ENCODE measurements at regions not wholly inside any gene's neighbourhood (a gene's known extent, or its start where the extent isn't known, plus 50 kb on each side); places are given as distances from the start of the nearest gene placed in this dataset.

- no peak for DNase-seq
These were observed 225.4 kb downstream of the SEC14L1 start for GRCh38 chr17:77366206-77366557.

- no peak for DNase-seq
These were observed 225.9 kb downstream of the SEC14L1 start for GRCh38 chr17:77366558-77367245.

DNA sequence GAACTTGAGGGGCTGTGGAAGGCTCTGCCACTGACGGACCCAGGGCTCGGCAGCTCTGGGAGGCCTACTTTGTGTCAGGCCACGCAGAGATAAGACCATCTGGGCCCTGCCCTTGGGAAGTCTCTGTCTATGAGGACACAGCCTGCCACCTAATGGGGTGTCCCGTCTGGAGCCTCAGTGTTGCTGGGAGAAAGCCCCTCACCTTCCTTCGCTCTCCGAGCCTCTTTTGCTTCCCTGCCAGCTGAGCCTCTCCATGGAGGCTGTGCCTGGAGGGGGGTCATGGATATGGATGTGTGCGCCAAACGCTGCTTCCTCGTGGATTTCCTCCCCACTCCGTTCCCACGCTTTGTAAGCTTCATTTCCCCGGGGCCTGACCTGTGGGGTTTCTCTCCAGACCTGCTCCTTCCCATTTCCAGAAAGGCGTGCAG, 228.8 kb downstream of the SEC14L1 start:
- no peak for DNase-seq

DNA sequence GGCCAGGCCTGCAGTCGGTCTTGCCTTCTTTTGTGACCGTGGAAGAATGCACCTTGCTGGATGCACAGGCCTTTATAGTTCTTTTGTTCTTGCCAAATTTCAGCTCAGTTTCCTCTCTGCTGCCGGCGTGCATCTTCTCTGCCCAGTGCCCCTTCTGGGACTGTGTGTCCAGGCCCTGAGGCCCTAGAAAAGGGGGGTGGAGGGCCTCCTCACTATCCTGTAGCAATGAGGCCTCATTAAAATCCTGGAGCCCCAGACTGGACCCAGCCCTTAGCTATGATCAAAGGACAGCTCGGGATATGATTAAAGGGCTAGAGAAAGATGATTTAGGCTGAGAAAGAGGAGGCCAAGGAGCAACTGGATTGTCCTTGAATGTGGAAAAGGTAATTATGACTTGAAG, 229.8 kb downstream of the SEC14L1 start:
- no peak for DNase-seq

DNA sequence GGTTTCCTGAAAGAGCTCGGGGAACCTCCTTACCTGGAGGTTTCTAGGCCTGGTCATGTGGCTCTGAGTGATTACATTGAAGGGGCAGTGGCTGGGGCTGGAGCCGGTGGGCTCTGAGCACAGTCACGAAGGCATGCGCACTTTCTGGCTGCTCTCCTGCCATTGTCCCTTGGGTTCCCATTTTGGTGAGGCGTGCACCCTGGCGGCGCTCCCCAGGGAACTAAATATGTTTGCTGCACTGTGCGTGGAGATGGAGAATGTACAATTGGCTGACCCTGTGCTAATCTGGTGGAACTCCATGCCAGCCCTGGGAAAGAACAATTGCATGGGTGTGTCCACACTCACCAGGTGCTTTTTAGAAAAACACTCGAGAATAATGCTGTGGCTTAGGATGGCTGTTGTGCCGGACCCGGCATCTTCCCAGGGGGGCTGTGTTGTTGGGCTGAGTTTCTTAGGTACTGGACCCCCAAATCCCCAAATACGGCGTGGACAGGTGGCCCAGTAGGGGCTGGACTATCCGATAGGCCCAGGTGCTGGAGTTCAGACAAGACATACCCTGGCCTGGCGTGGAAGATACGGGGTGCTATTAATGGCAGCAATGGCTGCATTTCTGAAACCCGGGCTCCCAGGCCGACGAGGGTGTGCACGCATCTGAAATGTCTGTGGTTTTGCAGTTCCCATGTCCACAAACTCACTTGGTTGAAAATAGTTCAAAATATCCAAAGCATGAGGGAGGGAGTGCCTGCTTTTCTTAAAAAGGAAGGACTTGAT, 230.5 kb downstream of the SEC14L1 start:
- no peak for DNase-seq

GRCh38 chr17:77371888-77372443, 231.2 kb downstream of the SEC14L1 start:
- DNase-seq, result no peak

DNA sequence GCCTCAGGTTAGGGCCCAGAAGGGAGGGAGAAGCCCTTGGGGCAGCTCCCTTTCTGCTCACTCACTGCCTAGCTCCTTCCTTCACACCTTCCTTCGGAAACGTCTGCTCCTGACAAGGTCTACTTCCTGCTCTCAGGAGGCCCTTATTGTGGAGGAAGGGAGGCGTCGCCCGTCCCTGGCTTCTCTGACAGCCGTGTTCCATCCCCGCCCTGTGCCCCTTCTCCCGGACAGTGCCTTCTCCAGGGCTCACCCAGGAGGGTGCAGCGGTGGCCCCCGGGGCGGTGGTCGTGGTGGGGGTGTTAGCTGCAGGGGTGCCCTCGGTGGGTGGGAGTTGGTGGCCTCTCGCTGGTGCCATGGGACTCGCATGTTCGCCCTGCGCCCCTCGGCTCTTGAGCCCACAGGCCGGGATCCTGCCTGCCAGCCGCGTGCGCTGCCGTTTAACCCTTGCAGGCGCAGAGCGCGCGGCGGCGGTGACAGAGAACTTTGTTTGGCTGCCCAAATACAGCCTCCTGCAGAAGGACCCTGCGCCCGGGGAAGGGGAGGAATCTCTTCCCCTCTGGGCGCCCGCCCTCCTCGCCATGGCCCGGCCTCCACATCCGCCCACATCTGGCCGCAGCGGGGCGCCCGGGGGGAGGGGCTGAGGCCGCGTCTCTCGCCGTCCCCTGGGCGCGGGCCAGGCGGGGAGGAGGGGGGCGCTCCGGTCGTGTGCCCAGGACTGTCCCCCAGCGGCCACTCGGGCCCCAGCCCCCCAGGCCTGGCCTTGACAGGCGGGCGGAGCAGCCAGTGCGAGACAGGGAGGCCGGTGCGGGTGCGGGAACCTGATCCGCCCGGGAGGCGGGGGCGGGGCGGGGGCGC, 231.9 kb downstream of the SEC14L1 start:
- DNase-seq, result no peak

- DNase-seq, result no peak
These were observed 232.8 kb downstream of the SEC14L1 start for GRCh38 chr17:77373299-77374169.

DNA sequence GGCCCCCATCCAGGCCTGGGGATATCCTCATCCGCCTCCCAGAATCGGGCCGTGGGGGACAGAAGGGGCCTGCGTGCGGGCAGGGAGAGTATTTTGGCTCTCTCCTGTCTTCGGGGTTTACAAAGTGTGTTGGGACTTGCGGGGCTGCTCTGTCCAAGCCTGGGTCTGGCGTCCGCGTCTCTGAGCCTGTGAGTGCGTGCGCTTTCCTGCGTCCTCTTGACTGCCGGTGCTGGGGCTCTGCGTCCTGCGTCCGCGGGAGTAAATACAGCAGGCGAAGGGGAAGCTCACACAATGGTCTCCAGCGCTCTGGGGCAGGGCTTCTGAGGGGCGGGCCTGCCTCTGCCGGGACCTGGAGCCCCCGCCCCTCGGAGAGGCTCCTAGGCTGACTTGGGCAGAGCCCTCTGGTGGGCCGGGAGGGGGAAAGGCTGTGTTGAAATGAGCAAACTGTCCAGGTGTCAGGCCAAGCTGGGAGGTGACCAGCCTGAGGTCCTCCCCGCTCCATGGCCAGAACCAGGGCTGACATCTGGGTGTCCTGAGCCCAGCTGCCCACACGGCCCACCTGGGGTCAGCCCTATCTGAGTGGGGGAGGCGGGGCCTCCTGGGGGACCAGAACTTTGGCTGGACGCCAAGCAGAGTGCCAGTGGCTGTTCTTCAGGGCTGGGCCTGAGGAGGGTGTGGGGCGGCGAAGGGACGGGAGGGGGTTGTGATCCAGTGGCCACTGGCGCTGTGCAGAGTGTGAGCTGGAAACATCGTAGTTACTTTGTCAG, 233.6 kb downstream of the SEC14L1 start:
- DNase-seq, result no peak

DNA sequence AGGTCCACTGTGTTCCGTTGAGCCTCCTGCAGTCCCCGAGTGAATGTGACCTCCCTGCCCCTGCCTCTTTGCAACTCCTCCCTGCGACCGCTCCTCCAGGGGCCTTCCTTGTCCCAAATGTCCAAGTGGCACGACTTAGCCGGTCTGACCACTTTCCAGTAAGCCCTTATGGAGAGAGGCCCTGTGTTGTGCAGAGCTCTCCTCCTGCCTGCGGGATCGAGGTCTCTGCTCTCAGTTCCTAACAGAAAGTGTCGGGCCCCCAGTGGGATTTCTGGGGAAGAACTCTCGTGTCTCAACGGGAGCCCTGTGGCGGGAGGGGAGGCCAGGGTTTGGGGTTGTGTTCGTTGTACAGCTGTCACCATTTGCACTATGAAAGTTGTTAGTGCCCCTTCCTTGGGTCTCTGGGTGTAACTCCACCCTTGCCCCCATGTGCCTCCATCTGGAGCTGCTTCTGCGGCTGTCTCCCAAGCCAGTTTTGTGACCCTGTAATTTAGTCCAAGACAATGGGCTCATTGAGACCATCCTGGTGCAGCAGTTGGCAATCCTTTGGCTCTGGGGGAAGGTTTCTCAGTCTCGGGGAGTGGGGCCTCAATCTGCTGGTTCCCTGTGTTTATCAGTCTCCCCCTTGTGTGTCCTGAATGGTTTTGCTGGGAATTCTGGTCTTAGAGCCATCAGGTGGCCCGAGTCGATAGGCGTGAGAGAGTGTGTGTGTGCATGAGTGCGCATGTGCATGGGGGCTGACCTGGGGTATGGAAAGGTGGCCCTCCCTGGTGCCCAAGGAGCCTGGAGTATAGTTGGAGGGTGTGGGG, 234.5 kb downstream of the SEC14L1 start:
- no peak for DNase-seq

- no peak for DNase-seq
These were observed 235.3 kb downstream of the SEC14L1 start for GRCh38 chr17:77375917-77376651.

GRCh38 chr17:77376795-77377709, 236.3 kb downstream of the SEC14L1 start:
- DNase-seq, result no peak

- DNase-seq, result no peak
These were observed 237.0 kb downstream of the SEC14L1 start for GRCh38 chr17:77377710-77378235.

GRCh38 chr17:77378318-77379064, 237.7 kb downstream of the SEC14L1 start:
- DNase-seq, result no peak

- no peak for DNase-seq
These were observed 238.3 kb downstream of the SEC14L1 start for GRCh38 chr17:77379065-77379428.

DNA sequence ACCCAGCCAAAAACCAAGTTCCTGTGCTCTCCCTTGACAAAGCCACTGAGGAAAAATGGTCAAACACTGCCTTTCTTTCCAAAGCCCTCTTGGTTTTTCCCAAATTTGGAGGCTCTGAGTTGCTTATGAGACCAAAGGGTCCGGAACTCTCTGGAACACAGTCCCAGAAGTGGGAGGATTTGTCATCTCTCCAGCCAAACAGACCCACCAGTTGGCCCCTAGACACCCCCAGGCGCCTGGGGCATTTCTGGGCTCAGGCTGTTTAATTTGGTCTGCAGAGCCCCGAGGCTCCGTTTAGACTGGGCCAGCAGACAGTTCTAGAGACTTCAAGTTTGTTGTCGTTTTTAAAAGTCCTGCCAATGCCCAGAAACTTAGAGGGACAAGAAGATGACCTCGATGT, 239.1 kb downstream of the SEC14L1 start:
- no peak for DNase-seq

GRCh38 chr17:77380395-77381184, 239.8 kb downstream of the SEC14L1 start:
- DNase-seq, result no peak
